Suppressor macrophage (primary cell): ENCODE measurements at regions not wholly inside any gene's neighbourhood (a gene's known extent, or its start where the extent isn't known, plus 50 kb on each side); places are given as distances from the start of the nearest gene placed in this dataset.
A peak's percentile ranks its signal among the peaks of the same experiment; 100 is the strongest.

Source experiments
- DNase-seq, 4 experiments: peaks; one replicate each; pipeline ENCODE4 v3.0.0-alpha.2; 2020 to 2022

- no peak for DNase-seq
These were observed 154.4 kb upstream of the COL5A1 start for GRCh38 chr9:134487066-134487710.

- DNase-seq, result no peak
These were observed 153.0 kb upstream of the COL5A1 start for GRCh38 chr9:134488331-134489280.

GRCh38 chr9:134489621-134490408 is 151.8 kb upstream of the COL5A1 start:
- no peak for DNase-seq

GRCh38 chr9:134490446-134490845 is 151.2 kb upstream of the COL5A1 start:
- no peak for DNase-seq

- DNase-seq, result peak in 2 of 4 experiments; percentile 12 to 19
These were observed 150.3 kb upstream of the COL5A1 start for GRCh38 chr9:134491196-134491835.

GRCh38 chr9:134491856-134492255 is 149.7 kb upstream of the COL5A1 start:
- DNase-seq, result no peak

- no peak for DNase-seq
These were observed 149.3 kb upstream of the COL5A1 start for GRCh38 chr9:134492281-134492691.

GRCh38 chr9:134492721-134493460 is 148.7 kb upstream of the COL5A1 start:
- no peak for DNase-seq

- no peak for DNase-seq
These were observed 147.9 kb upstream of the COL5A1 start for GRCh38 chr9:134493461-134494272.

GRCh38 chr9:134494273-134494815 is 147.3 kb upstream of the COL5A1 start:
- DNase-seq, result no peak

- DNase-seq, result no peak
These were observed 146.7 kb upstream of the COL5A1 start for GRCh38 chr9:134494905-134495304.

- no peak for DNase-seq
These were observed 145.7 kb upstream of the COL5A1 start for GRCh38 chr9:134495881-134496412.

GRCh38 chr9:134496413-134497282 is 145.0 kb upstream of the COL5A1 start:
- no peak for DNase-seq

GRCh38 chr9:134497283-134497860 is 144.2 kb upstream of the COL5A1 start:
- DNase-seq, result no peak

GRCh38 chr9:134498814-134499166 is 142.8 kb upstream of the COL5A1 start:
- DNase-seq, result no peak

GRCh38 chr9:134500931-134501760 is 140.5 kb upstream of the COL5A1 start:
- no peak for DNase-seq

GRCh38 chr9:134501761-134502265 is 139.8 kb upstream of the COL5A1 start:
- DNase-seq, result no peak

- DNase-seq, result no peak
These were observed 139.3 kb upstream of the COL5A1 start for GRCh38 chr9:134502266-134502791.
